Endothelial cell of umbilical vein (primary cell): ENCODE measurements at regions not wholly inside any gene's neighbourhood (a gene's known extent, or its start where the extent isn't known, plus 50 kb on each side); places are given as distances from the start of the nearest gene placed in this dataset.

Experiments used
- BruUV-seq: library from RNA; stranded (reverse); fragments of 400-500 nt; replicated peaks from 2 replicates; lab custom pipeline; 2021; lab: Mats Ljungman, UMichigan
- CTCF ChIA-PET: fragments of 300-600, 350-600 bp; sonication (Branson Sonifier 250); formaldehyde crosslinking; loops from one replicate; lab custom pipeline; 2021; ENCODE audit warnings: antibody characterized with exemption, inconsistent platforms; lab: Charles Lee
- POLR2A ChIA-PET: fragments of 300-600, 350-600 bp; sonication (Branson Sonifier 250); formaldehyde crosslinking; loops from one replicate; lab custom pipeline; 2021; ENCODE audit warnings: antibody characterized with exemption, inconsistent platforms; lab: Charles Lee
- DNase-seq: peaks from one replicate; pipeline ENCODE4 v3.0.0-alpha.2; 2011; ENCODE audit warnings: low read depth, low spot score
- FAIRE-seq: peaks from 2 replicates; lab custom pipeline; 2011; peaks lifted over from hg19 to GRCh38; lab: Jason Lieb, UNC
- H2AFZ ChIP-seq: 2 replicates; pipeline ENCODE4 v1.6.0; 2012; ENCODE audit warnings: low read depth, low read length, control low read depth, inconsistent platforms
- H3K27ac ChIP-seq: 2 replicates; pipeline ENCODE4 v1.5.1; 2011; ENCODE audit warnings: low read depth, mild to moderate bottlenecking, control low read depth, low read length, moderate library complexity; ENCODE audit not compliant: insufficient read depth
- H3K27me3 ChIP-seq, 2 experiments: 2 replicates each; pipeline versions ENCODE4 v1.6.0 to v1.6.1; 2011; ENCODE audit warnings: low read length in 2 of 2, mixed read lengths in 1 of 2; ENCODE audit not compliant: control insufficient read depth in 2 of 2, insufficient read depth in 2 of 2
- H3K36me3 ChIP-seq, 2 experiments: 2 replicates in 1 of 2; 3 replicates in 1 of 2; pipeline ENCODE4 v1.5.1; 2011; ENCODE audit warnings: low read length in 2 of 2, mild to moderate bottlenecking in 1 of 2, moderate library complexity in 1 of 2; ENCODE audit not compliant: control insufficient read depth in 2 of 2, insufficient read depth in 2 of 2; ENCODE audit errors: extremely low read depth in 1 of 2
- H3K4me1 ChIP-seq: 3 replicates; pipeline ENCODE4 v1.5.1; 2011; ENCODE audit warnings: mild to moderate bottlenecking, low read length; ENCODE audit not compliant: control insufficient read depth, insufficient read depth; ENCODE audit errors: extremely low read depth
- H3K4me2 ChIP-seq: 2 replicates; pipeline ENCODE4 v1.6.1; 2011; ENCODE audit warnings: low read length, control low read depth, mixed read lengths; ENCODE audit not compliant: insufficient read depth
- H3K4me3 ChIP-seq, 3 experiments: fragments of 200-600 bp in 1 of 3; sonication (generic), shearing (Covaris generic) in 1 of 3; replicated peaks in 1 of 3; 2 replicates each; pipeline ENCODE4 v1.5.1; 2011 to 2016; ENCODE audit warnings: control low read depth in 3 of 3, low read length in 3 of 3, mild to moderate bottlenecking in 2 of 3, inconsistent platforms in 1 of 3, low read depth in 1 of 3, moderate library complexity in 1 of 3; ENCODE audit not compliant: insufficient read depth in 1 of 3
- H3K79me2 ChIP-seq: 2 replicates; pipeline ENCODE4 v1.6.0; 2012; ENCODE audit warnings: low read length, inconsistent platforms; ENCODE audit not compliant: control insufficient read depth, insufficient read depth
- H3K9ac ChIP-seq: replicated peaks from 2 replicates; pipeline ENCODE3; 2011; ENCODE audit warnings: low read length, control low read depth; ENCODE audit not compliant: insufficient read depth; ENCODE audit errors: extremely low read depth
- H3K9me1 ChIP-seq: replicated peaks from 3 replicates; pipeline ENCODE4 v1.6.0; 2011; ENCODE audit warnings: mild to moderate bottlenecking, low read length; ENCODE audit not compliant: control insufficient read depth, insufficient read depth; ENCODE audit errors: extremely low read depth
- H3K9me3 ChIP-seq: replicated peaks from 2 replicates; pipeline ENCODE4 v1.5.1; 2012; ENCODE audit warnings: low read length, inconsistent platforms; ENCODE audit not compliant: control insufficient read depth, insufficient read depth
- H4K20me1 ChIP-seq: replicated peaks from 2 replicates; pipeline ENCODE3; 2011; ENCODE audit warnings: mild to moderate bottlenecking, low read length; ENCODE audit not compliant: control insufficient read depth, insufficient read depth; ENCODE audit errors: extremely low read depth
- CTCF ChIP-seq, 2 donors: IDR thresholded peaks; 1 replicate in 1 of 2; 2 replicates in 1 of 2; pipeline ENCODE4 v1.5.1; 2011; ENCODE audit warnings: low read length in 2 of 2, mild to moderate bottlenecking in 2 of 2, moderate library complexity in 2 of 2, control low read depth in 1 of 2, inconsistent platforms in 1 of 2, low read depth in 1 of 2; ENCODE audit not compliant: insufficient read depth in 1 of 2; ENCODE audit errors: extremely low read depth in 1 of 2
- EZH2 ChIP-seq: IDR thresholded peaks from 2 replicates; pipeline ENCODE4 v1.6.1; 2012; ENCODE audit warnings: borderline replicate concordance, low read depth, mild to moderate bottlenecking, moderate library complexity, low read length, inconsistent platforms; ENCODE audit not compliant: severe bottlenecking
- FOS ChIP-seq: IDR thresholded peaks from 2 replicates; pipeline ENCODE4 v1.6.1; 2011; ENCODE audit warnings: mild to moderate bottlenecking, low read length, moderate library complexity, borderline replicate concordance; ENCODE audit not compliant: insufficient read depth
- GATA2 ChIP-seq: IDR thresholded peaks from 2 replicates; pipeline ENCODE4 v1.7.0; 2011; ENCODE audit warnings: low read depth, mild to moderate bottlenecking, moderate library complexity, mixed read lengths, low read length; ENCODE audit not compliant: insufficient read length, insufficient read depth
- JUN ChIP-seq: IDR thresholded peaks from 2 replicates; pipeline ENCODE4 v1.6.1; 2011; ENCODE audit warnings: borderline replicate concordance, low read depth; ENCODE audit not compliant: insufficient read length, insufficient read depth
- MAX ChIP-seq: IDR thresholded peaks from 2 replicates; pipeline ENCODE4 v1.6.1; 2011; ENCODE audit not compliant: insufficient read depth, insufficient read length
- MYC ChIP-seq: IDR thresholded peaks from one replicate; pipeline ENCODE4 v1.6.1; 2011; ENCODE audit warnings: mild to moderate bottlenecking, low read depth, low read length
- POLR2A ChIP-seq: IDR thresholded peaks from 2 replicates; pipeline ENCODE4 v1.6.1; 2012; ENCODE audit warnings: low read depth, mild to moderate bottlenecking, control low read depth, low read length
- POLR2AphosphoS5 ChIP-seq: IDR thresholded peaks from 2 replicates; pipeline ENCODE4 v1.6.1; 2012; ENCODE audit warnings: low read depth, mild to moderate bottlenecking, control low read depth, low read length, moderate library complexity; ENCODE audit not compliant: insufficient read depth
- dilution Hi-C: fragments of 300-500 bp; cut with MboI; formaldehyde crosslinking; loops from one replicate; pipeline ENCODE4 v1.15.0; 2019; ENCODE audit warnings: low sequenced_read_pairs; ENCODE audit not compliant: extremely low pct_ligation_motif_present
- intact Hi-C: fragments of 100-400 bp; cut with micrococcal nuclease; formaldehyde crosslinking; loops from one replicate; pipeline ENCODE4 v1.10.0; 2022

- H3K4me2 ChIP-seq, result no peak overlapping the region
- intact Hi-C loops, result no loop called here
- H3K36me3 ChIP-seq, result no peaks in the 10 kb centered on the region
- H3K4me3 ChIP-seq, result no peak overlapping the region
- no peaks in the 10 kb centered on the region for H3K79me2 ChIP-seq
- TF ChIP-seq MAX, result no peak
- no peak for TF ChIP-seq EZH2
- no peak for TF ChIP-seq FOS
- no peak for TF ChIP-seq GATA2
- no peak for TF ChIP-seq JUN
- TF ChIP-seq POLR2A, result no peak
- no peak for TF ChIP-seq POLR2AphosphoS5
- TF ChIP-seq MYC, result no peak
- no peak for TF ChIP-seq CTCF (IDR thresholded peaks at IDR 0.05; ENCODE audit: extremely low read depth in 1 of 2, insufficient read depth in 1 of 2, low read depth in 1 of 2, low read length in 2 of 2)
- POLR2A ChIA-PET, result no interaction called here
- DNase-seq, result no peak
- H3K9ac ChIP-seq, result no peak overlapping the region
- no peaks in the 10 kb centered on the region for H3K9me1 ChIP-seq
- H2AFZ ChIP-seq, result no peak overlapping the region
- H3K27ac ChIP-seq, result no peak overlapping the region
- FAIRE-seq, result no peak
- H3K4me1 ChIP-seq, result no peaks in the 10 kb centered on the region
- no peaks in the 10 kb centered on the region for H3K27me3 ChIP-seq
- CTCF ChIA-PET, result no interaction called here
- no peaks in the 10 kb centered on the region for H3K9me3 ChIP-seq
- dilution Hi-C loops, result no loop called here
- H4K20me1 ChIP-seq, result no peaks in the 10 kb centered on the region
- no TSS peak for BruUV-seq
Observed at GRCh38 chrX:67953658-67954057, 409.8 kb downstream of the AR start.
